ENCODE measurements at regions not wholly inside any gene's neighbourhood (a gene's known extent, or its start where the extent isn't known, plus 50 kb on each side); places are given as distances from the start of the nearest gene placed in this dataset.

DNA sequence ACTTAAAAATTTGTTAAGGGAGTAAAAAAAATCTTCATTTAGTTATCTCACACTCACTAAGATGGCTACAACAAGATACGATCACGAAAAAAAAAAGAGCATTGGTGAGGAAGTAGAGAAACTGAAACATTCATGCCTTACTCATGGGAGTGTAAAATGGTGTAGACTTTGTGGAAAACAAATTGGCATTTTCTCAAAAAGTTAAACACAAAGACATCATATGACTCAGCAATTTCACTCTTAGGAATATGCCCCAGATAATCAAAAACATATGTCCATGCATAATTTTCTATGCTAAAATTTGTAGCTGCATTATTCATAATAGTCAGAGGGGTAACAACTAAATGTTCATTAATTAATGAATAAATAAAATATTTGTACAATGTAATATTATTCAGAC lies 120.9 kb upstream of the IRAK1BP1 start:
- TF ChIP-seq, protein P1, sequence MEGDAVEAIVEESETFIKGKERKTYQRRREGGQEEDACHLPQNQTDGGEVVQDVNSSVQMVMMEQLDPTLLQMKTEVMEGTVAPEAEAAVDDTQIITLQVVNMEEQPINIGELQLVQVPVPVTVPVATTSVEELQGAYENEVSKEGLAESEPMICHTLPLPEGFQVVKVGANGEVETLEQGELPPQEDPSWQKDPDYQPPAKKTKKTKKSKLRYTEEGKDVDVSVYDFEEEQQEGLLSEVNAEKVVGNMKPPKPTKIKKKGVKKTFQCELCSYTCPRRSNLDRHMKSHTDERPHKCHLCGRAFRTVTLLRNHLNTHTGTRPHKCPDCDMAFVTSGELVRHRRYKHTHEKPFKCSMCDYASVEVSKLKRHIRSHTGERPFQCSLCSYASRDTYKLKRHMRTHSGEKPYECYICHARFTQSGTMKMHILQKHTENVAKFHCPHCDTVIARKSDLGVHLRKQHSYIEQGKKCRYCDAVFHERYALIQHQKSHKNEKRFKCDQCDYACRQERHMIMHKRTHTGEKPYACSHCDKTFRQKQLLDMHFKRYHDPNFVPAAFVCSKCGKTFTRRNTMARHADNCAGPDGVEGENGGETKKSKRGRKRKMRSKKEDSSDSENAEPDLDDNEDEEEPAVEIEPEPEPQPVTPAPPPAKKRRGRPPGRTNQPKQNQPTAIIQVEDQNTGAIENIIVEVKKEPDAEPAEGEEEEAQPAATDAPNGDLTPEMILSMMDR (tag by site-specific recombination; IDR thresholded peaks at IDR 0.05), result no peak
- TF ChIP-seq BCL11B (tag by site-specific recombination; IDR thresholded peaks at IDR 0.05; ENCODE audit: low read depth) (no peak), ZFP69B (tag by site-specific recombination; IDR thresholded peaks at IDR 0.05) (no peak), ZNF571 (tag by site-specific recombination; IDR thresholded peaks at IDR 0.05) (no peak), ZNF140 (tag by site-specific recombination; IDR thresholded peaks at IDR 0.05) (no peak), ZNF184 (tag by site-specific recombination; IDR thresholded peaks at IDR 0.05) (no peak), ZNF510 (tag by site-specific recombination; IDR thresholded peaks at IDR 0.05; ENCODE audit: insufficient replicate concordance) (no peak), ZNF791 (tag by site-specific recombination; IDR thresholded peaks at IDR 0.05) (no peak), ZBTB7A (tag by site-specific recombination; IDR thresholded peaks at IDR 0.05; ENCODE audit: low read depth) (no peak), ZNF394 (tag by site-specific recombination; IDR thresholded peaks at IDR 0.05; ENCODE audit: borderline replicate concordance) (no peak)
- TF ChIP-seq, protein P2, sequence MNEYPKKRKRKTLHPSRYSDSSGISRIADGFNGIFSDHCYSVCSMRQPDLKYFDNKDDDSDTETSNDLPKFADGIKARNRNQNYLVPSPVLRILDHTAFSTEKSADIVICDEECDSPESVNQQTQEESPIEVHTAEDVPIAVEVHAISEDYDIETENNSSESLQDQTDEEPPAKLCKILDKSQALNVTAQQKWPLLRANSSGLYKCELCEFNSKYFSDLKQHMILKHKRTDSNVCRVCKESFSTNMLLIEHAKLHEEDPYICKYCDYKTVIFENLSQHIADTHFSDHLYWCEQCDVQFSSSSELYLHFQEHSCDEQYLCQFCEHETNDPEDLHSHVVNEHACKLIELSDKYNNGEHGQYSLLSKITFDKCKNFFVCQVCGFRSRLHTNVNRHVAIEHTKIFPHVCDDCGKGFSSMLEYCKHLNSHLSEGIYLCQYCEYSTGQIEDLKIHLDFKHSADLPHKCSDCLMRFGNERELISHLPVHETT (tag by site-specific recombination; IDR thresholded peaks at IDR 0.05), result no peak
- TF ChIP-seq, protein P3, sequence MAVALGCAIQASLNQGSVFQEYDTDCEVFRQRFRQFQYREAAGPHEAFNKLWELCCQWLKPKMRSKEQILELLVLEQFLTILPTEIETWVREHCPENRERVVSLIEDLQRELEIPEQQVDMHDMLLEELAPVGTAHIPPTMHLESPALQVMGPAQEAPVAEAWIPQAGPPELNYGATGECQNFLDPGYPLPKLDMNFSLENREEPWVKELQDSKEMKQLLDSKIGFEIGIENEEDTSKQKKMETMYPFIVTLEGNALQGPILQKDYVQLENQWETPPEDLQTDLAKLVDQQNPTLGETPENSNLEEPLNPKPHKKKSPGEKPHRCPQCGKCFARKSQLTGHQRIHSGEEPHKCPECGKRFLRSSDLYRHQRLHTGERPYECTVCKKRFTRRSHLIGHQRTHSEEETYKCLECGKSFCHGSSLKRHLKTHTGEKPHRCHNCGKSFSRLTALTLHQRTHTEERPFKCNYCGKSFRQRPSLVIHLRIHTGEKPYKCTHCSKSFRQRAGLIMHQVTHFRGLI (tag by site-specific recombination; IDR thresholded peaks at IDR 0.05), result no peak
- TF ChIP-seq, protein P4, sequence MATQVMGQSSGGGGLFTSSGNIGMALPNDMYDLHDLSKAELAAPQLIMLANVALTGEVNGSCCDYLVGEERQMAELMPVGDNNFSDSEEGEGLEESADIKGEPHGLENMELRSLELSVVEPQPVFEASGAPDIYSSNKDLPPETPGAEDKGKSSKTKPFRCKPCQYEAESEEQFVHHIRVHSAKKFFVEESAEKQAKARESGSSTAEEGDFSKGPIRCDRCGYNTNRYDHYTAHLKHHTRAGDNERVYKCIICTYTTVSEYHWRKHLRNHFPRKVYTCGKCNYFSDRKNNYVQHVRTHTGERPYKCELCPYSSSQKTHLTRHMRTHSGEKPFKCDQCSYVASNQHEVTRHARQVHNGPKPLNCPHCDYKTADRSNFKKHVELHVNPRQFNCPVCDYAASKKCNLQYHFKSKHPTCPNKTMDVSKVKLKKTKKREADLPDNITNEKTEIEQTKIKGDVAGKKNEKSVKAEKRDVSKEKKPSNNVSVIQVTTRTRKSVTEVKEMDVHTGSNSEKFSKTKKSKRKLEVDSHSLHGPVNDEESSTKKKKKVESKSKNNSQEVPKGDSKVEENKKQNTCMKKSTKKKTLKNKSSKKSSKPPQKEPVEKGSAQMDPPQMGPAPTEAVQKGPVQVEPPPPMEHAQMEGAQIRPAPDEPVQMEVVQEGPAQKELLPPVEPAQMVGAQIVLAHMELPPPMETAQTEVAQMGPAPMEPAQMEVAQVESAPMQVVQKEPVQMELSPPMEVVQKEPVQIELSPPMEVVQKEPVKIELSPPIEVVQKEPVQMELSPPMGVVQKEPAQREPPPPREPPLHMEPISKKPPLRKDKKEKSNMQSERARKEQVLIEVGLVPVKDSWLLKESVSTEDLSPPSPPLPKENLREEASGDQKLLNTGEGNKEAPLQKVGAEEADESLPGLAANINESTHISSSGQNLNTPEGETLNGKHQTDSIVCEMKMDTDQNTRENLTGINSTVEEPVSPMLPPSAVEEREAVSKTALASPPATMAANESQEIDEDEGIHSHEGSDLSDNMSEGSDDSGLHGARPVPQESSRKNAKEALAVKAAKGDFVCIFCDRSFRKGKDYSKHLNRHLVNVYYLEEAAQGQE (tag by site-specific recombination; IDR thresholded peaks at IDR 0.05), result no peak

Data from HEK293 (cell line).